NCI-H2107 treated with DMSO at 0.1 percent for 48 hours (cell line): ENCODE measurements at regions not wholly inside any gene's neighbourhood (a gene's known extent, or its start where the extent isn't known, plus 50 kb on each side); places are given as distances from the start of the nearest gene placed in this dataset.
"Not testable (repeated sequence)": the region's sequence is repeated elsewhere in the genome, so short reads cannot be mapped to it uniquely, and the experiment has no call there.

ENCODE experiments used
- DNase-seq: peaks from one replicate; lab custom pipeline; 2025; ENCODE audit not compliant: unreplicated experiment; lab: John Stamatoyannopoulos, UW

- no peak for DNase-seq
Observed at GRCh38 chr2:184372484-184372883, 225.8 kb upstream of the ZNF804A start.

DNA sequence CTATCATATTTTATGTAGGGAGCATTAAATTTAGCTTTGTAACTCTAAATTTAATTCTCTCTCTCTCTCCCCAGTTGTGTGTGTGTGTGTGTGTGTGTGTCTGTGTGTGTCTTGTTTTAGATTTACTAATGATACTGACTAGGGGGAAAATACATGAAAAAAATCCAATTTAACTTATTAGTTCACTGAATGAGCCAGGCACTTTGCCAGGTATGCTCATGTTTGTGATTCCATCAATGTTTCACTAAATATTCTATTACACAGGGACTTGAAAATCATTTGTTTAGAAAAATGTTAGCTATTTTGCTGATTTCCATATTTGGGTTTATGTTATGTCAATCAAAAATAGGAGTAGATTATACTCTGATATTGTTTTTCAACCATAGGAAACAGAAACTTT is 203.7 kb upstream of the ZNF804A start:
- DNase-seq, result no peak

GRCh38 chr2:184402381-184402780 is 195.9 kb upstream of the ZNF804A start:
- DNase-seq, result no peak

GRCh38 chr2:184407041-184407630 is 191.2 kb upstream of the ZNF804A start:
- DNase-seq, result not testable (repeated sequence)

DNA sequence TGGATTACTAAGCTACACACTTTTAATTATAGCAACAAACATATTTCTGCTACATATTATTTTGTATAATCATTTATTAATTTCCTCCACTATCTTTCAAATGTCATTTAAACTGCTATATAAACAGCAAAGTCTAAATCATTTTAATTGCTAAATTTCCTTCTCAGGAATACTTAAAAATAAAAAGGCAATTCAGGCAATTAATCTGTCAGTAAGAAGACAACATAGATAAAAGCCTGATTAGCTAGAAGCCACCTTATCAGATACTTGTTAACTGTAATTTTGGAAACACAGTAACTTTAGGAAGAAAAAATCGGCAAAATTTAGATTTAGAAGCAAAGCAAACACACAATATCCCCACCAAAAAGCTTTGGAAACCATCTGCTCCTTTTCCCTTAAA is 188.2 kb upstream of the ZNF804A start:
- DNase-seq, result no peak

- no peak for DNase-seq
Observed at GRCh38 chr2:184413221-184413620, 185.1 kb upstream of the ZNF804A start.

DNA sequence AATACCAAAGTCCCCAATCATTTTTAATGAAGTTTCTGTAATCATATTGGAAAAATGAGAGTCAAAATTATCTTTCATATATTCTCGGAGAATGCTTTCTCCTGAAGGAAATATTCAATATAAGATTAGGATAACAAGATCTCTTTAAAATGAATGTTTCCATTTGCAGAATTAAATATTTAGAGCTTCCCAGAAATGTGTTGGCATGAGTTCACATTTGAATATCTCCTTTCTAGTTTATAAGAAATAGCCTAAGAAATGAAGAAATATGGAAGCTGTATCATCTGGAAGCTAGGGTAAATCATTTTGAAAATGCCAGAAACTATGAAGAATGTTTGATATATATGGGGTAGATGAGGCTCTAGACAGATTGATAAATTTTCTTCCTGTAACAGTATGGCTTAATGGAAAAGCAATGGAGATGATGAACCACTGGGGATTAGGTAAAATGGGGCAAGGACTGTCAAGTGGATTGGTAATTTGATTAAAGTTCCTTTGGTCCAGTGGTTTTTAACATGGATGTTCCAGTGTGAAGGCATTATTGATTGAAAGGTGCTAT is 184.6 kb upstream of the ZNF804A start:
- no peak for DNase-seq

DNA sequence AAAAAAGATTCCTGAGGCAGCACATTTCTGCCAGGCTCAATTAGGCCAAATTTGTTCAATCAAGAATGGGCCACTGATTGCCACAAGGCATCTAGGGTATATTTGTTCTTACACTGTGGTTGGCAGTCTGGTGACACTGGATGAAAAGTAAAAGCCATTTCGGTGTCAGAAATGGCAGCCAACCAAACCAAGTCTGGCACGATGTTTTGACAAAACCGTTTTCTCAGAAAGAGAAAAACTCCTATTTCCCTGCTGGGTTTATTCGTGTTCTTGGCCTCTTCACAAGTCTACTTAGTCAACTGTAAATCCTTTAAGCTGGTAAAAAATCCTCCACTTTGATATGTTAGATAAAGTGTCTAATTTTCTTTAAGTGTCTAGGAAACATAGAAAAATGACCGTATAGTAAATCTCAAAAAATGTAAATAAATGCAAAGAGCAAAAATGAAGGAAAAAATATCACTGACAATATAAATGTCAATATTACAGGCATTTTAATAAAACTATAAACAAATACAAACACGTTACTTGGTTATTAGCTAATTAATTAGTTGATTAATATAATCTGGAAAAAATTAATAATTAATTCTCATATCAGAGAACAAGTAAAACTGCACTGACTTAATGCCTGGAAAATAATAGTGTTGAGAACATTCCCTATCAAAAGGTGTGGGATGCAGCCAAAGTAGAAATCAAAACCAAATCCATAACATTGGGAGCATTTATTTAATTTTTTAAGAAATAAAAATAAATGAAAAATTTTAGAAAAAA is 182.0 kb upstream of the ZNF804A start:
- no peak for DNase-seq

GRCh38 chr2:184419744-184420143 is 178.6 kb upstream of the ZNF804A start:
- DNase-seq, result no peak

GRCh38 chr2:184421456-184421855 is 176.9 kb upstream of the ZNF804A start:
- not testable (repeated sequence) for DNase-seq

GRCh38 chr2:184425083-184425482 is 173.2 kb upstream of the ZNF804A start:
- DNase-seq, result no peak

GRCh38 chr2:184444217-184444616 is 154.1 kb upstream of the ZNF804A start:
- DNase-seq, result no peak

DNA sequence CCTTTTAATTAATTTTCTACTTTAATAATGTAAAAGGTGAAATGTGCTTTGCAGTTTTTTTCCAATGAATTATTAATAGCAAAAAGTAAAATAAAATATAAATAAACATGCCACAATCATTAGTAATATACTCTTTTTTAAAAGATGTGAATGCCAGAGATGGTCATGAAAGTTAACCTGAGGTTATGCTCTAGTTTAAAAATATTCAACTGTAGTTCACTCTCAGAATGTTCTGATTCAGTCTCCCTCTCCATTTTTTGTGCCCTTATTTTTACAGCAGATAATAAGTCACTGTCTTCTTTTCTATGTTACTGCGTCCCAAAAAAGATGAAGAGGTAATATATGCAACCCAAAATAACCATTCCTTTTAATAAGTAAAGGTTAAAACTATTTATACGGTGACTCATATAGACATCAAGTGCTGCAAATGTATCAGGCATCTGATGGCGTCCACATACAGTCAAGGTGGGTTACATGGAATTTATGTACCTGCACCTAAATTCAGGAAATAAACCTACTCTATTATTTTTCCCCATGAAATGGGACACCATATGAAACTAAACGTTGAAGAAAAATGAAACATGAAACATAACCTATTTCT is 153.6 kb upstream of the ZNF804A start:
- no peak for DNase-seq

DNA sequence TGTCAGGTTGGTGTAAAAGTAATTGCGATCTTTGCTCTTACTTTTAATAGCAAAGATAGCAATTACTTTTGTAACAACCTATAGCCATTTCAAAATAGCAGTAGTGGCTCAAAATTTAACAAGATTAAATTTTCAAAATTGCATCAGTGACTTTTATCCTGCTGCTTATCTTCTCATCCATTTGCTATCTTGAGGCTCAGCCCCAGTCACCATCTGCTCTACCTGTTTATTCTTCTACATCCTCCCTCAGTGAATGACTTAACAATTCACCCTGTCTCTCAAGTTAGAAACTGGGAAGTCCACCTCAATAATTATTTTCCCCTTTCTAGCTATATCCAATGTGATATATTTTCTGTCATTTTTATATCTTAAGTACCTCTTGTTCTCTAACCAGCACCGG is 148.6 kb upstream of the ZNF804A start:
- no peak for DNase-seq

- DNase-seq, result no peak
Observed at GRCh38 chr2:184452907-184453306, 145.4 kb upstream of the ZNF804A start.

GRCh38 chr2:184455624-184456023 is 142.7 kb upstream of the ZNF804A start:
- DNase-seq, result no peak

GRCh38 chr2:184456693-184457092 is 141.6 kb upstream of the ZNF804A start:
- DNase-seq, result not testable (repeated sequence)

DNA sequence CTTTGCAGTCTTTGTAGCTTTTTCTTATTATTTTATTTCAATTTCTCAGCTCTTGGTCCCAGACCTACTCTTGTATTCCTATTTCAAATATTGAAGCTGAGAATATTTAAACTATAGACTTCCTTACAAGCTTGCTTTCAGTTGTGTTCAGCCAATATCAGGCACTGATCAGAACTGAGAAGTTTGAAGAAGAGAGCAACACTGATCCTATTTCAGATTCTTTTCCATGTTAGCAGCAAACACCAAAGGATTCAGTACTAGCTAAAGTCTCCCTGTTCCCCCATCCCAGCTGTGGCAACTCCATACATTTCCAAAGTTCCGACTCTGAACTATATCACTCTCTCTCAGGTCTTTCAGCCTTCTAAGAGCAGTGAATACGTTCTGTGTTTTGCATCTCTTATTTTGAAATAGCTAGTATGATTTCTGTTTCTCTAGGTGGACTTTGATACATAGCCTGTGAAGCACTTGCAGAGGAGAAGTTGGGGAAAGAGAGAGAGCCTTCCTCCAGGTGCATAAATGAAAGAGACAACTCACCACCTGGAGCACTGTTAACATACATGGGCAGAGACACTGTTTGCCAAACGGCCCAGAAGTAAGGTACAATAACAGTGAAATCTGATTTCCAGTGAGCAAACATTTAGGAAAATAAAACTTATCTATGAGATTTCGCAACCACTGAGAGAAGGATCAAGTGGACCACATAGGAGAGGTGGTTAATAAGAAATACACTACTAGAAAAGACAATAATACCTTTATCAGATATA is 135.0 kb upstream of the ZNF804A start:
- no peak for DNase-seq

- DNase-seq, result no peak
Observed at GRCh38 chr2:184463866-184464248, 134.5 kb upstream of the ZNF804A start.

GRCh38 chr2:184468826-184469225 is 129.5 kb upstream of the ZNF804A start:
- no peak for DNase-seq

DNA sequence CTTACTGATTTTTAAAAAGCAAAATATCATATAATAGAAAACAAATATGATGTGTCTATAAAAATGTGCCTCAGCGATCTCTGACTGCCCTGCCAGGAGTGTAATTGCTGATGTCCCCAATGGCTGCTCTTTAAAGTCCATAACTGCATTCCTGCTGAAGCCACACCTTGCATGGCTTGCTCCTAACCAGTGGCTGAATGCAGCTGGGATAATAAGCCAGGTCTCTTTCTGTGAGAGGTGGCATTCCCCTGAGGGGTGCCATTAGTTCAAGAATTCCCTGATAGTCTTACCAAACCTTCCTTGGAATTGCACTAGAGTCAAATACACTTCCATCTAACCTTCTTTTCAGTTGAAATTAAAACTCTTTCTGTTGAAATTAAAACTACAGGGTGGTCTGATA is 125.8 kb upstream of the ZNF804A start:
- no peak for DNase-seq
